Naive thymus-derived CD4-positive, alpha-beta T cell (primary cell): ENCODE measurements at regions not wholly inside any gene's neighbourhood (a gene's known extent, or its start where the extent isn't known, plus 50 kb on each side); places are given as distances from the start of the nearest gene placed in this dataset.

Experiments used
- ATAC-seq: fragments of 150-1000 bp; cut with Tn5 transposase; 2 replicates; pipeline ENCODE4 v1.10.0; 2021; ENCODE audit warnings: mild to moderate bottlenecking, moderate library complexity
- CTCF ChIA-PET: fragments of 350-600 bp; sonication (Branson Sonifier 250); formaldehyde crosslinking; loops from one replicate; lab custom pipeline; 2021; ENCODE audit warnings: antibody characterized with exemption; lab: Charles Lee
- POLR2A ChIA-PET: fragments of 350-600 bp; sonication (Branson Sonifier 250); formaldehyde crosslinking; loops from one replicate; lab custom pipeline; 2021; ENCODE audit warnings: antibody characterized with exemption, inconsistent platforms; lab: Charles Lee
- DNase-seq, 9 donors: peaks; one replicate each; pipeline versions ENCODE4 v3.0.0 to v3.0.0-alpha.2; 2020 to 2022; ENCODE audit warnings: mixed read lengths in 1 of 9
- H3K27ac ChIP-seq: one replicate; pipeline ENCODE4 v1.7.0; 2013; ENCODE audit warnings: mild to moderate bottlenecking, low read depth, low read length, moderate library complexity
- H3K27me3 ChIP-seq, 2 donors: one replicate each; pipeline ENCODE4 v1.7.0; 2013; ENCODE audit warnings: low read length in 2 of 2, mild to moderate bottlenecking in 2 of 2, moderate library complexity in 2 of 2; ENCODE audit not compliant: control insufficient read depth in 2 of 2, insufficient read depth in 2 of 2
- H3K36me3 ChIP-seq, 3 experiments: 1 replicate in 2 of 3; 2 replicates in 1 of 3; pipeline ENCODE4 v1.7.0; 2013; ENCODE audit warnings: low read length in 3 of 3, mild to moderate bottlenecking in 3 of 3, moderate library complexity in 1 of 3; ENCODE audit not compliant: insufficient read depth in 3 of 3, control insufficient read depth in 2 of 3
- H3K4me1 ChIP-seq, 2 donors: one replicate each; pipeline ENCODE4 v1.7.0; 2013; ENCODE audit warnings: low read length in 2 of 2, mild to moderate bottlenecking in 2 of 2, moderate library complexity in 1 of 2; ENCODE audit not compliant: control insufficient read depth in 2 of 2, insufficient read depth in 2 of 2
- H3K4me3 ChIP-seq: 2 replicates; pipeline ENCODE4 v1.7.0; 2013; ENCODE audit warnings: mild to moderate bottlenecking, low read length
- H3K9me3 ChIP-seq, 3 experiments: 1 replicate in 2 of 3; 2 replicates in 1 of 3; pipeline ENCODE4 v1.7.0; 2013; ENCODE audit warnings: low read length in 3 of 3; ENCODE audit not compliant: control insufficient read depth in 2 of 3
- H3K27ac Mint-ChIP-seq, 9 donors: one replicate each; pipeline ENCODE4 v1.8.0; 2020 to 2022; ENCODE audit warnings: mixed read lengths in 9 of 9, mild to moderate bottlenecking in 8 of 9, moderate library complexity in 5 of 9, inconsistent platforms in 2 of 9
- H3K27me3 Mint-ChIP-seq, 5 donors: one replicate each; pipeline ENCODE4 v1.8.0; 2021 to 2022; ENCODE audit warnings: mixed read lengths in 5 of 5, mild to moderate bottlenecking in 1 of 5
- H3K36me3 Mint-ChIP-seq, 5 donors: one replicate each; pipeline ENCODE4 v1.8.0; 2020 to 2022; ENCODE audit warnings: mixed read lengths in 5 of 5, mild to moderate bottlenecking in 3 of 5, inconsistent platforms in 1 of 5
- H3K4me1 Mint-ChIP-seq, 7 donors: one replicate each; pipeline ENCODE4 v1.8.0; 2020 to 2022; ENCODE audit warnings: mixed read lengths in 7 of 7, mild to moderate bottlenecking in 3 of 7, inconsistent platforms in 1 of 7
- H3K4me3 Mint-ChIP-seq, 10 donors: one replicate each; pipeline ENCODE4 v1.8.0; 2020 to 2022; ENCODE audit warnings: mild to moderate bottlenecking in 10 of 10, mixed read lengths in 10 of 10, moderate library complexity in 6 of 10, inconsistent platforms in 2 of 10
- H3K9me3 Mint-ChIP-seq, 11 donors: one replicate each; pipeline ENCODE4 v1.8.0; 2020 to 2022; ENCODE audit warnings: mixed read lengths in 11 of 11, mild to moderate bottlenecking in 4 of 11, inconsistent platforms in 1 of 11, moderate library complexity in 1 of 11
- intact Hi-C, 2 donors: fragments of 100-400 bp; cut with micrococcal nuclease; formaldehyde crosslinking; loops; one replicate each; pipeline ENCODE4 v1.15.1; 2023

GRCh38 chrX:38893441-38893840 is 92.2 kb downstream of the MID1IP1 start:
- ChIA-PET CTCF (interaction anchor here (0.6 to 0.7 kb wide), 2 partner anchors 19 to 89 kb away, joined by 3 to 4 read pairs; no protein-coding TSS in a partner anchor), POLR2A (interaction anchor here (0.6 kb wide), 1 partner anchor 1222 kb away, joined by 3 read pairs; no protein-coding TSS in a partner anchor)
- Mint-ChIP-seq H3K36me3 (no peaks in the 10 kb centered on the region), H3K4me1 (peaks cover 0 to 16% (median 10%) of the 10 kb centered on the region in 7 donors), H3K4me3 (no peak overlapping the region), H3K27ac (no peak overlapping the region), H3K9me3 (no peaks in the 10 kb centered on the region), H3K27me3 (no peaks in the 10 kb centered on the region)
- no peak for DNase-seq
- H3K27me3 ChIP-seq: no peaks in the 10 kb centered on the region
- intact Hi-C loops: loop anchor here in 1 of 2 donors (5.0 kb wide), 1 partner anchor 91 kb away; the partner anchor contains the start of gene MID1IP1
- H3K4me1 ChIP-seq: peaks cover 0 to 6% of the 10 kb centered on the region in 2 donors
- ATAC-seq: no peak
- no peaks in the 10 kb centered on the region for H3K36me3 ChIP-seq
- no peak overlapping the region for H3K4me3 ChIP-seq
- H3K27ac ChIP-seq: no peak overlapping the region
- no peaks in the 10 kb centered on the region for H3K9me3 ChIP-seq

DNA sequence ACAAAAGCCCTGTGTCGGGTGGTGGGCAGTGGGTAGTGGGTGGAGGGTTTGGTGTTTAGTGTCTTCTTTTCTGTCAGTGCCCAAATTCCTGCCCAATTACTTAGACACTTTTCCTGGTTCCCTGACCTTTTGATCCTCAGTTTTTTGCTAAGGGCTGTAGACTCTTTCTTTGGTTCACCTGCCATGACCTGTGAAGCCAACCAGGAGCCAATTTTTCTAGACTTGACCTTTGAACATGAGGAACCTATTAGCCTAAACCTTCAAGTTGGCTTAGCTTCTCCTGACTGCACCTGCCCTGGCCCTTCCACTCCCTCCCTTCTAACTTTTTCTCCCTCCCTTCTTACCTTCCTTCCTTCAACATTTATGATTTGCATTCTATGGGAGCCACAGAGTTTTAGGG is 94.5 kb downstream of the MID1IP1 start:
- ATAC-seq: no peak
- POLR2A ChIA-PET: no interaction called here
- Histone ChIP-seq H3K4me3 (no peak overlapping the region), H3K4me1 (peaks cover 0 to 6% of the 10 kb centered on the region in 2 donors), H3K27ac (no peak overlapping the region), H3K9me3 (no peaks in the 10 kb centered on the region), H3K27me3 (no peaks in the 10 kb centered on the region), H3K36me3 (no peaks in the 10 kb centered on the region)
- CTCF ChIA-PET: no interaction called here
- Mint-ChIP-seq H3K27me3 (no peaks in the 10 kb centered on the region), H3K4me1 (peaks cover 0 to 17% (median 10%) of the 10 kb centered on the region in 7 donors), H3K36me3 (no peaks in the 10 kb centered on the region), H3K27ac (peak overlapping the region in 1 of 9 donors; percentile 57), H3K9me3 (peaks cover 0 to 2% (median 0%) of the 10 kb centered on the region in 11 donors), H3K4me3 (no peak overlapping the region)
- intact Hi-C loops: no loop called here
- no peak for DNase-seq

DNA sequence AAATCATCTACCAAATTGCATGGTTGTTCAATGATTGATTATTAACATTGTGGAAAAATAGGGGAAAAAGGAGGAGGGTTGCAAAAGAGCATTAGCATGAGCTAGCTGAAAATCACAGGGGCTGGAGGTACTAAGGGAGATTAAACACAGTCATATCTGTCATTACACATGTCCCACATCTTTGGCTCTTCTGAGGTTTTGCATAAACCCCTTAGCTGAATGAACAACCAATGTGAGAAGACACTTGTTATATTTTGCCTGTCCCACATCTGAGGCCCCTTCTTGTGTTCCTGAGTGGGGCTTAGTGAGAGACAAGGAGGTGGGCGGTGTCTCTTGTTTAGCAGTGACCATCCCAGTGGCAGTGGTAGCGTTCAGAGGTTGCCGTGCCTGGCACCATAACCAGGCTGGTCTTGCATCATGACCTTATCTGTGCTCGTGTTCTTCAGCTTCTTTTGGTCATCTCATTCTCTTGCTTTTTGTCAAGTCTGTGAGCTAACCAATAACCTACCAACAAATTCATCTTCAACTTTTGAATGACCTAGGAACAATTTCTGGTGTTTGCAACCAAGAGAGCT is 95.6 kb downstream of the MID1IP1 start:
- Mint-ChIP-seq H3K36me3 (no peaks in the 10 kb centered on the region), H3K4me3 (no peak overlapping the region), H3K4me1 (peaks cover 0 to 12% (median 5%) of the 10 kb centered on the region in 7 donors), H3K27me3 (no peaks in the 10 kb centered on the region), H3K27ac (no peak overlapping the region), H3K9me3 (peaks cover 0 to 4% (median 0%) of the 10 kb centered on the region in 11 donors)
- no peak overlapping the region for H3K4me3 ChIP-seq
- H3K4me1 ChIP-seq: peaks cover 0 to 5% of the 10 kb centered on the region in 2 donors
- no peaks in the 10 kb centered on the region for H3K36me3 ChIP-seq
- H3K27ac ChIP-seq: no peak overlapping the region
- no peaks in the 10 kb centered on the region for H3K27me3 ChIP-seq
- POLR2A ChIA-PET: no interaction called here
- H3K9me3 ChIP-seq: no peaks in the 10 kb centered on the region
- intact Hi-C loops: no loop called here
- DNase-seq (no peak), ATAC-seq (no peak)
- CTCF ChIA-PET: no interaction called here

DNA sequence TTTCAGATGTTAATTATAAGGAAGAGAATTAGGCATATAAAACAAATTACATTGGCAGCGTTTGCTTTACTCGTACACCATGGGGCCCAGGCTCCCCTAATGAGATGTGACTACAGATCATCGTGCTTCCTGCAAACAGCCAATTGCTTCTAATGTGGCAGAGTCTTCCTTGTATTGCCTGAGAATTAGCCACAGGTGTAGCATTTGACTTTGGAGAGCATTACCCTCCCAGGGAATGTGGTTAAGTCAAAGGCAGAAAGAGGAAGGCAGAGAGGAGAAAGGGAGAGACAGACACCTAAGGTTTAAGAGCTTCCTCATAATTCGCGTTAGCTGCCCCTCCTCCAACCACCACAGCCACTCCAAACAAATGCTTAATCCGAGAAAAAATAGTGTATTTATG is 97.0 kb downstream of the MID1IP1 start:
- CTCF ChIA-PET: no interaction called here

DNA sequence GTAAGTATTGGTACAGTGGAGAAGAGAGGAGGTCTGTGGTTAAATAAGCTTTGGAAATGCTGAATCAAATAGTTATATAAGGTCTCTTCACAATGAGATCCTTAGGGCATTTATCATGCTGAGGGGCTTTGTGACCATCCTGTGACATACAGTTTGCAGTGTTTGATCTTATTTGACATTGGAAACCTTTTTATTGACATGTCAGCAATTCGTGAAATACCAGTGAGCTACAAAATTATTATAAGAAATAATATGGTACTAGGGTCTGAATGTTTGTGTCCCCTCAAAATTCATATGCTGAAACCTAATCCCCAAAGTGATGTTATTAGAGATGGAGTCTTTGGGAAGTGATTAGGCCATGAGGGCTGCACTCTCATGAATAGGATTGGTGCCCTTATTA is 98.4 kb downstream of the MID1IP1 start:
- Histone ChIP-seq H3K27me3 (no peaks in the 10 kb centered on the region), H3K9me3 (no peaks in the 10 kb centered on the region), H3K4me3 (no peak overlapping the region), H3K4me1 (no peaks in the 10 kb centered on the region), H3K36me3 (no peaks in the 10 kb centered on the region), H3K27ac (no peak overlapping the region)
- intact Hi-C loops: no loop called here
- no peaks in the 10 kb centered on the region for H3K36me3 Mint-ChIP-seq
- ATAC-seq: no peak
- ChIA-PET POLR2A (no interaction called here), CTCF (no interaction called here)
- peaks cover 0 to 4% (median 0%) of the 10 kb centered on the region in 11 donors for H3K9me3 Mint-ChIP-seq
- DNase-seq: no peak
- H3K4me1 Mint-ChIP-seq: peaks cover 0 to 9% (median 0%) of the 10 kb centered on the region in 7 donors
- H3K27ac Mint-ChIP-seq: no peak overlapping the region
- H3K4me3 Mint-ChIP-seq: no peak overlapping the region
- H3K27me3 Mint-ChIP-seq: no peaks in the 10 kb centered on the region

More for the DNA sequence above, 97.0 kb downstream of the MID1IP1 start:
- Mint-ChIP-seq H3K4me1 (peaks cover 0 to 7% (median 0%) of the 10 kb centered on the region in 7 donors), H3K27ac (peak overlapping the region in 1 of 9 donors; percentile 52), H3K9me3 (peaks cover 0 to 4% (median 0%) of the 10 kb centered on the region in 11 donors), H3K4me3 (no peak overlapping the region), H3K36me3 (no peaks in the 10 kb centered on the region), H3K27me3 (no peaks in the 10 kb centered on the region)
- H3K4me3 ChIP-seq: no peak overlapping the region
- peak in 1 of 9 donors; percentile 1 for DNase-seq
- no peaks in the 10 kb centered on the region for H3K9me3 ChIP-seq
- H3K36me3 ChIP-seq: no peaks in the 10 kb centered on the region
- no peak for ATAC-seq
- intact Hi-C loops: no loop called here
- H3K27me3 ChIP-seq: no peaks in the 10 kb centered on the region
- no peaks in the 10 kb centered on the region for H3K4me1 ChIP-seq
- H3K27ac ChIP-seq: no peak overlapping the region
- POLR2A ChIA-PET: no interaction called here

DNA sequence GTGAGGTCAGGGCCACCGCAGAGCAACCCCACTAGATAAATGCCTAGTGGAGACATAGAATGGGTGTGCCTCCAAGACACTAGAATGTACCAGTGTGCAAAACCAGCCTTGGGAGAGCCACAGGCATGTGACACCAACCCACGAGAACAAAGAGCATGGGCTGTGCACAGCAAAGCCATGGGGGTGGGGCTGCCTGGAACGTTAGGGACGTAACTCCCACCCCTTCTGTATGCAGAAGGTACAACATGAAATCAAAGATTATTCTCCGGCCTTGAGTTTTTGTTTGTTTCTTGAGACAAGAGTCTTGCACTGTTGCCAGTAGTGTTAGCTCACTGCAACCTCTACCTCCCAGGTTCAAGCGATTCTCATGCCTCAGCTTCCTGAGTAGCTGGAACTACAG is 99.5 kb downstream of the MID1IP1 start:
- intact Hi-C loops: no loop called here
- POLR2A ChIA-PET: no interaction called here

GRCh38 chrX:38902972-38903492 is 101.8 kb downstream of the MID1IP1 start:
- CTCF ChIA-PET: no interaction called here

More for the DNA sequence above, 99.5 kb downstream of the MID1IP1 start:
- ATAC-seq (no peak), DNase-seq (no peak)
- Mint-ChIP-seq H3K9me3 (peaks cover 0 to 4% (median 0%) of the 10 kb centered on the region in 11 donors), H3K4me3 (no peak overlapping the region), H3K4me1 (peaks cover 0 to 9% (median 0%) of the 10 kb centered on the region in 7 donors), H3K36me3 (no peaks in the 10 kb centered on the region), H3K27me3 (no peaks in the 10 kb centered on the region), H3K27ac (no peak overlapping the region)
- no peaks in the 10 kb centered on the region for H3K36me3 ChIP-seq
- no peak overlapping the region for H3K4me3 ChIP-seq
- H3K27me3 ChIP-seq: no peaks in the 10 kb centered on the region
- H3K9me3 ChIP-seq: no peaks in the 10 kb centered on the region
- no peaks in the 10 kb centered on the region for H3K4me1 ChIP-seq
- CTCF ChIA-PET: no interaction called here
- no peak overlapping the region for H3K27ac ChIP-seq

More at GRCh38 chrX:38902972-38903492, 101.8 kb downstream of the MID1IP1 start:
- H3K9me3 ChIP-seq: no peaks in the 10 kb centered on the region
- no peak overlapping the region for H3K27ac ChIP-seq
- no peaks in the 10 kb centered on the region for H3K4me1 ChIP-seq
- DNase-seq (no peak), ATAC-seq (no peak)
- H3K27ac Mint-ChIP-seq: no peak overlapping the region
- intact Hi-C loops: no loop called here
- peaks cover 0 to 4% (median 0%) of the 10 kb centered on the region in 11 donors for H3K9me3 Mint-ChIP-seq
- H3K4me1 Mint-ChIP-seq: peaks cover 0 to 9% (median 2%) of the 10 kb centered on the region in 7 donors
- peaks cover 0 to 3% (median 0%) of the 10 kb centered on the region in 5 donors for H3K36me3 Mint-ChIP-seq
- H3K36me3 ChIP-seq: no peaks in the 10 kb centered on the region
- H3K27me3 ChIP-seq: no peaks in the 10 kb centered on the region
- H3K4me3 Mint-ChIP-seq: no peak overlapping the region
- H3K4me3 ChIP-seq: no peak overlapping the region
- POLR2A ChIA-PET: no interaction called here
- no peaks in the 10 kb centered on the region for H3K27me3 Mint-ChIP-seq
